HEK293T (cell line): ENCODE measurements at regions not wholly inside any gene's neighbourhood (a gene's known extent, or its start where the extent isn't known, plus 50 kb on each side); places are given as distances from the start of the nearest gene placed in this dataset.
"Not testable (repeated sequence)": the region's sequence is repeated elsewhere in the genome, so short reads cannot be mapped to it uniquely, and the experiment has no call there.

ENCODE experiments used
- CTCF ChIA-PET: fragments of 350-600 bp; formaldehyde crosslinking; extraction: SDS; loops from one replicate; lab custom pipeline; 2021; ENCODE audit warnings: antibody characterized with exemption, inconsistent platforms; lab: Yijun Ruan, JAX
- POLR2A ChIA-PET: fragments of 350-600 bp; formaldehyde crosslinking; extraction: SDS; loops from one replicate; lab custom pipeline; 2020; ENCODE audit warnings: antibody characterized with exemption, inconsistent platforms; lab: Yijun Ruan, JAX
- DNase-seq: peaks from one replicate; pipeline ENCODE4 v3.0.0; 2012; ENCODE audit warnings: mixed read lengths; ENCODE audit errors: extremely low spot score
- ARNT ChIP-seq: fragments of 450-650 bp; IDR thresholded peaks from 2 replicates; pipeline ENCODE4 v1.6.1; 2017; ENCODE audit warnings: mild to moderate bottlenecking
- BHLHE40 ChIP-seq: fragments of 450-650 bp; IDR thresholded peaks from 2 replicates; pipeline ENCODE4 v1.6.1; 2016; ENCODE audit warnings: mild to moderate bottlenecking, moderate library complexity, borderline replicate concordance
- CTBP1 ChIP-seq: fragments of 450-650 bp; IDR thresholded peaks from 2 replicates; pipeline ENCODE4 v1.6.1; 2016; ENCODE audit warnings: borderline replicate concordance
- ELF4 ChIP-seq: fragments of 450-650 bp; IDR thresholded peaks from 2 replicates; pipeline ENCODE4 v1.6.1; 2017; ENCODE audit warnings: antibody characterized with exemption
- FOXA1 ChIP-seq: fragments of 450-650 bp; IDR thresholded peaks from 2 replicates; pipeline ENCODE4 v1.6.1; 2016; ENCODE audit warnings: mild to moderate bottlenecking
- FOXK2 ChIP-seq: fragments of 450-650 bp; IDR thresholded peaks from 2 replicates; pipeline ENCODE4 v1.6.1; 2016; ENCODE audit warnings: mild to moderate bottlenecking
- FOXM1 ChIP-seq: fragments of 450-650 bp; IDR thresholded peaks from 2 replicates; pipeline ENCODE4 v1.6.1; 2017; ENCODE audit warnings: mild to moderate bottlenecking, borderline replicate concordance
- HDGF ChIP-seq: fragments of 450-650 bp; IDR thresholded peaks from 2 replicates; pipeline ENCODE4 v1.6.1; 2017; ENCODE audit warnings: antibody characterized with exemption, borderline replicate concordance
- L3MBTL2 ChIP-seq: fragments of 450-650 bp; conservative IDR thresholded peaks from 2 replicates; pipeline ENCODE4 v1.6.1; 2016; ENCODE audit warnings: mild to moderate bottlenecking
- LEF1 ChIP-seq: fragments of 450-650 bp; IDR thresholded peaks from 2 replicates; pipeline ENCODE4 v1.6.1; 2017; ENCODE audit warnings: mild to moderate bottlenecking, borderline replicate concordance
- NFRKB ChIP-seq: fragments of 450-650 bp; IDR thresholded peaks from 2 replicates; pipeline ENCODE4 v1.6.1; 2016; ENCODE audit warnings: mild to moderate bottlenecking, moderate library complexity
- PKNOX1 ChIP-seq: fragments of 450-650 bp; IDR thresholded peaks from 2 replicates; pipeline ENCODE4 v1.6.1; 2016
- SP1 ChIP-seq: fragments of 450-650 bp; IDR thresholded peaks from 2 replicates; pipeline ENCODE4 v1.6.1; 2017
- SUZ12 ChIP-seq: fragments of 450-650 bp; IDR thresholded peaks from 2 replicates; pipeline ENCODE4 v1.6.1; 2016; ENCODE audit warnings: mild to moderate bottlenecking
- TARDBP ChIP-seq: fragments of 450-650 bp; IDR thresholded peaks from 2 replicates; pipeline ENCODE4 v1.6.1; 2016
- ZNF384 ChIP-seq: fragments of 450-650 bp; IDR thresholded peaks from 2 replicates; pipeline ENCODE4 v1.6.1; 2016

DNA sequence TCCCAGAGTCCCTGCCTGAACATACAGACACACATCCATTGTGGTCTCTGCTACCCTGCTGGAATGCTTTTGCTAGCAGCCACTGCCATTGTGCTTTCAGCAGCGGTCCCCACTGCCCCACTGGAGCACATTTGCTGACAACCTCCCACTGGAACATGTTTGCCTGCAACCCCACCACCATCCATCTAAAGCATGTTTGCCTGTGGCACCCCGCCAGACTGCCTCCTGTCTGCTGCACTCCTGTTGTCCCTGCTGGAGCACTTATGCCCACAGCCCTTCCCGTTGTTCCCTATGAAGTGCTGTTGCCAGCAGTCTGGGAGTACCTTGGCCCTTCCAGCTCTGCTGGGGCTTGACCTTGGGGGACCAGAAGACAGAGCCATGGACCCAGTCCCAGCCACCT lies 136.3 kb downstream of the ARL5B start:
- ChIA-PET CTCF (interaction anchor here (0.5 kb wide), 1 partner anchor 434 kb away, joined by 4 read pairs; no protein-coding TSS in a partner anchor), POLR2A (no interaction called here)
- DNase-seq: no peak
- TF ChIP-seq ELF4 (no peak), TARDBP (no peak)

DNA sequence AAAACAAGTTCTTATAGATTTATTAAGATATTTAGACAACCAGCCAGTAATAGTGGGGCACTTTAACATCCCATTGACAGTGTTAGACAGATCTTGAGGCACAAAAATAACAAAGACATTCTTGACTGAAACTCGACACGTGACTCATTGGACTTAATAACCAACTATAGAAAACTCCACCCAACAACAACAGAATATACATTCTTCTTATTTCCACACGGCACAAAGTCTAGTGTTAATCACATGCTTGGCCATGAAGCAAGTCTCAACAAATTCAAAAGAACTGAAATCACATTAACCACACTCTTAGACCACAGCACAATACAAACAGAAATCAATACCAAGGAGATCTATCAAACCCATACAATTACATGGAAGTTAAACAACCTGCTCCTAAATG lies 138.1 kb downstream of the ARL5B start:
- ChIA-PET CTCF (no interaction called here), POLR2A (no interaction called here)
- TF ChIP-seq ARNT (no peak), LEF1 (no peak), FOXK2 (no peak), CTBP1 (no peak), L3MBTL2 (no peak), NFRKB (no peak), FOXM1 (no peak), SP1 (no peak), PKNOX1 (no peak), TARDBP (no peak), FOXA1 (no peak), HDGF (no peak), ELF4 (no peak), BHLHE40 (no peak), SUZ12 (no peak), ZNF384 (no peak)
- no peak for DNase-seq

- TF ChIP-seq ELF4 (no peak), TARDBP (no peak), BHLHE40 (no peak), FOXA1 (no peak), SUZ12 (no peak), SP1 (no peak), LEF1 (no peak), FOXK2 (no peak), PKNOX1 (no peak), NFRKB (no peak), ARNT (no peak), ZNF384 (no peak), CTBP1 (no peak), L3MBTL2 (no peak), FOXM1 (no peak), HDGF (no peak)
- DNase-seq: peak; percentile 11
- ChIA-PET POLR2A (no interaction called here), CTCF (no interaction called here)
These were observed 162.9 kb downstream of the ARL5B start for GRCh38 chr10:18822156-18822555.

DNA sequence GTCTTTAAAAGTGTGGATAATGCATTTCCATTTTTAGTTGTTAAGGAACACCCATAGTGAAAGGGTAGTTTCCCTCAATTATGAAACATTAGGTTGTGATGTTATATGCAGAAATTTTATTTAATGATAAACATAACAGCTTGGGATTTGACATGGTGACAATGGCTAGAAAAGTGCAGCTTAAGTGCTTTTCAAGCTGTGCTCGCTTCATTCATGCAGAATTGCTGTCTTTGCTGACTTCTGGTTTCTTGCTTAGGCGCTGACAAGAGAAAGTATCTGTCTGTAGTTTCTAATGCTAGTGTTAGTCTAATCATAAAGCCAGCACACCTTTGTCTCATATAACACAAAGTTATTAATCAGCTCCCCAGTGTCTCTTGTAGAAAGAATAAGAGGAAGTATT lies 170.0 kb downstream of the ARL5B start:
- ChIA-PET CTCF (no interaction called here), POLR2A (no interaction called here)
- DNase-seq: no peak
- no peak for TF ChIP-seq ELF4
- no peak for TF ChIP-seq ZNF384
- no peak for TF ChIP-seq BHLHE40
- no peak for TF ChIP-seq LEF1
- no peak for TF ChIP-seq CTBP1
- TF ChIP-seq L3MBTL2: no peak
- no peak for TF ChIP-seq FOXM1
- TF ChIP-seq HDGF: no peak
- TF ChIP-seq SP1: no peak
- no peak for TF ChIP-seq ARNT

- TF ChIP-seq ARNT (no peak), ZNF384 (no peak)
- no peak for DNase-seq
- ChIA-PET CTCF (no interaction called here), POLR2A (no interaction called here)
These were observed 171.0 kb downstream of the ARL5B start for GRCh38 chr10:18830277-18830676.

DNA sequence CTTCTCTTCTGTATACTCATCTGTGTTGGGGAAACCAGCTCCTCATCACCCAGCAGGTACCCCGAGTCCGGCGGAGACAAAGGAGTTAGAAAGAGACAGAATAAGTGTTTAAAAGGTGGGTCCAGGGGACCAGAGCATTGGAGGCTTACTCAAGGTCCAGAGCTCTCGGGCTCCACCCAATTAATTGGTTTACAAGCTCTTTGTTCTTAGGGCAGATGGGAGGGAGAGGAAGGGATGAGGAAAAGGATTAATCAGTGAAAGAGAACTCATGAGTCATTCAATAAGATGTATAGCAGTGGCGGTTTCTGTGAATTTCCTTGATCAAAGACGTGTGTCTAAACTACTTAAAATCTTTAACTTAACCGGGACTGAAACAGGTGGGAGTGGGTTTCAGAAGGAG lies 192.0 kb upstream of the MALRD1 start:
- POLR2A ChIA-PET, CTCF ChIA-PET, DNase-seq: not testable (repeated sequence)

- ChIA-PET POLR2A (no interaction called here), CTCF (no interaction called here)
- TF ChIP-seq ELF4 (no peak), PKNOX1 (no peak), HDGF (no peak), NFRKB (no peak), LEF1 (no peak), FOXA1 (no peak), BHLHE40 (no peak), L3MBTL2 (no peak), SUZ12 (no peak), ARNT (no peak), SP1 (no peak), TARDBP (no peak), FOXM1 (no peak)
- DNase-seq: no peak
These were observed 188.9 kb upstream of the MALRD1 start for GRCh38 chr10:18859659-18860058.
